NCI-H2227 treated with DMSO at 0.1 percent for 48 hours (cell line): ENCODE measurements at regions not wholly inside any gene's neighbourhood (a gene's known extent, or its start where the extent isn't known, plus 50 kb on each side); places are given as distances from the start of the nearest gene placed in this dataset.
"Not testable (repeated sequence)": the region's sequence is repeated elsewhere in the genome, so short reads cannot be mapped to it uniquely, and the experiment has no call there.

Source experiments
- DNase-seq: peaks from one replicate; lab custom pipeline; 2025; lab: John Stamatoyannopoulos, UW

- DNase-seq = no peak
Observed at GRCh38 chr3:159870723-159871122, 117.9 kb upstream of the IL12A start.

DNA sequence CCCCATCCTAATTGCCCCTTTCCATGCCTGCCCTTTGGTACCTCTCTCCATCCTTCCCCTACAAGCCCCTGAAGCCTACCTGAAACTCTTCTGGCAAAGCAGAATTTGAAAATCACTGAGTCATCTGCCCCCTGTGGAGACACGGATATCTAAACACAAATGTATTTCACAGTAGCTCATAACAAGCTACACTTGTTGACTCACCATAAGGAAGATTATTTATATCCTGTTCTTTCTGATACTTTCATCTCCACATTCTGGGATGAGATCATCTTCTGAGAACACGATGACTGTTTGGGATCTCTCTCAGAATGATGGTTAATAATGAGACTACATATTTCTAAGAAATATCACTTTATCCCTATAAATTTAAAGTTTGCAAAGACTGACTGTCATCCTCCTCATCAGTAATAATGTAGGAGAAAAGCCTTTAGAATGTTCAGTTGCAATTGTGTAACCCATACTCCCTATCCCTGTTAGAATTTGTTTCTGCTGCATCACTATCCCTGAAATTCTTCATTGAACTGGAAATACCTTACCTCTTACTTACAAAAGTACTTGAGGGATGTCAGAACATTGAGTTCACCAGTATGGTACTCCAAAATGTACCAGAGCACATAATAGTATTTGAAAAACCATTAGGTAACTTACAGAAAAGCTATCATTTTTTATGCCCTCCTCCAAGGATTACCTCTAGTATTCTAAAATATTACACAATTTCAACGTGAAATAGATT, 116.1 kb upstream of the IL12A start:
- DNase-seq = no peak

- DNase-seq = no peak
Observed at GRCh38 chr3:159875116-159875515, 113.5 kb upstream of the IL12A start.

DNA sequence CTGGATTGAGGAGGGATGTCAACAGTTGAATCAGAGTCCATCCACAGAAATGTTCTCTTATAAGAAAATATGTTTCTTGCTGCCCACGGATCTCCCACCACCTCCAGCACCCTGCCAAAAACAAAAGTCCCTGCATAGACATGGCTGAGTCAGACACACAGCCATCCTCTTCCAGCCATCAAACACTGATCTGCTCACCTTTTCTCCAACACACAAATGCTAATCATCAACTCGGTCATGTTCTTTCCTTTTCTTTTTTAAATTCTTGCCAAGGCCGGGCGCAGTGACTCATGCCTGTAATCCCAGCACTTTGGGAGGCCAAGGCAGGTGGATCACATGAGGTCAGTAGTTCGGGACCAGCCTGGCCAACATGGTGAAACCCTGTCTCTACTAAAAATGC, 110.7 kb upstream of the IL12A start:
- no peak for DNase-seq

DNA sequence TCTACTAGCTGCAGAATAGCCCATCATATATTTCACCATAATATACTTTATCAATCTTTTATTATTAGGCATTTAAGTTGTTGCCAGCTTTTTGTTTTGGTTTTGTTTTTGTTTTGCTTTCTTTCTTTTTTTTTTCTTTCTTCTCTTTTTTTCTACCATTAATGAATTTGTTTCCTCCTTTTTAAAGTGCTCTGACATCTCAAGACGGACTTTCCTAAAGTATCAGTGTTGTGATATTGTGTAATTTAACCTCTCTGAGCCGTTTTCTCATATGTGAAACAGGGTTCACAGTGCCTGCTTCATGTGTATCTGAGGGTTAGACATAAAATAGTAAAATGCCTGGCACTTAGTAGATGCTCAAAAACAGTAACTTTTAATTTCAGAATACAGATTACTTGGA, 109.5 kb upstream of the IL12A start:
- no peak for DNase-seq

- DNase-seq = no peak
Observed at GRCh38 chr3:159879598-159879997, 109.0 kb upstream of the IL12A start.

GRCh38 chr3:159881208-159881607, 107.4 kb upstream of the IL12A start:
- no peak for DNase-seq

- no peak for DNase-seq
Observed at GRCh38 chr3:159881828-159882309, 106.8 kb upstream of the IL12A start.

GRCh38 chr3:159882367-159882766, 106.3 kb upstream of the IL12A start:
- DNase-seq = no peak

- peak; percentile 46 for DNase-seq
Observed at GRCh38 chr3:159882790-159883779, 105.5 kb upstream of the IL12A start.

GRCh38 chr3:159884661-159885402, 103.8 kb upstream of the IL12A start:
- DNase-seq = peak; percentile 21

- no peak for DNase-seq
Observed at GRCh38 chr3:159886050-159886449, 102.6 kb upstream of the IL12A start.

- DNase-seq = not testable (repeated sequence)
Observed at GRCh38 chr3:159886530-159886929, 102.1 kb upstream of the IL12A start.

DNA sequence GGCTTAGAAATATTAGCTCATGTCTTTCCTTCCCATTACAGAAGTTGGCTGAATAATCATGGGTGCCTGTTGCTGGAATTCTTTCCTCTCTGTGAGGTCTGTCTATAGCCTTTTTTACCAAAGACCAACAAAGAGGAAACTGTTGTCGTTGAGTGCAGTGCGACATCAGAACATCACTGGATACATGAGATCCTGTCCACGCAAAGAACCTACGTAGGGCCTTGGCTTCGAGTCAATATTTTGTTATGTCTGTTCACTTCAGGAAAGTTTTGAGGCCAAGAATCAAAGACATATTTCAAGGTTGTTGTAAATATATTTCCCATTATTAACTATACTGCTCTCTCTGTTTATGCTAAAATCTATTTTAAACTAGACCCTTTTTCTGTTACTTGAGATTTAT, 101.5 kb upstream of the IL12A start:
- no peak for DNase-seq

- no peak for DNase-seq
Observed at GRCh38 chr3:159887911-159888310, 100.7 kb upstream of the IL12A start.

- no peak for DNase-seq
Observed at GRCh38 chr3:159892171-159892795, 96.4 kb upstream of the IL12A start.

DNA sequence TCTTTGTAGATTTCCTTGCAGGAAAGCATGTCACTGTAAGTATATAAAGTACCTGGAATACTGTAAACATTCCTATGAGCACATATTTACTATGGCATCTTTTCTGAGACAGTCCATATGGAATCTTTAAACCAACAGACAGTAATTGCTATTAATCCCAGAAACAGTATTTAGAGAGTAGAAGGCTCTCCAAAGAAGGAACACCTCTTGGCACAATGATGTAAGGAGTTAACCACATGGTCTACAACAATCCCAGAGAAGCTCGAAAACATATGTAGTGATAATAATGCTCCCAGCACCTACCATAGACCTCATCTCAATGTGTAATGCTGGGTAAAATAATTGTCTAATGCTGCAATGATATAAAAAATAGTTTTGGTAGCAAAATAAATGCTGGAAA, 95.8 kb upstream of the IL12A start:
- no peak for DNase-seq

- DNase-seq = no peak
Observed at GRCh38 chr3:159894386-159894785, 94.2 kb upstream of the IL12A start.

DNA sequence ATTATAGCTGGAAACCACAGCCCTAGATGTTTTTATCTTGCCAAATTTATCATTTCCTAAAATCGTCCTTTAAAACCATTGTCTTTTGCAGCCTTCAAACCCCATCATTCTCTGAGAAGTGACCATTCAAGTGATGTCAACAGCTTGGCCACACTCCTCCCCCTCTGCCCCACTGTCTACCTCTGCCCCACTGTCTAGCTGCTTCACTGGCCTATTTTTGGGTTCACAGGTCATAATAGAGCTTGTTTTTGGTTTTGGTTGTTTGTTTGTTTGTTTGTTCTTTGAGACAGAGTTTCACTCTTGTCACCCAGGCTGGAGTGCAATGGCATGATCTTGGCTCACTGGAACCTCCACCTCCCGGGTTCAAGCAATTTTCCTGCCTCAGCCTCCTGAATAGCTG, 93.2 kb upstream of the IL12A start:
- DNase-seq = no peak

DNA sequence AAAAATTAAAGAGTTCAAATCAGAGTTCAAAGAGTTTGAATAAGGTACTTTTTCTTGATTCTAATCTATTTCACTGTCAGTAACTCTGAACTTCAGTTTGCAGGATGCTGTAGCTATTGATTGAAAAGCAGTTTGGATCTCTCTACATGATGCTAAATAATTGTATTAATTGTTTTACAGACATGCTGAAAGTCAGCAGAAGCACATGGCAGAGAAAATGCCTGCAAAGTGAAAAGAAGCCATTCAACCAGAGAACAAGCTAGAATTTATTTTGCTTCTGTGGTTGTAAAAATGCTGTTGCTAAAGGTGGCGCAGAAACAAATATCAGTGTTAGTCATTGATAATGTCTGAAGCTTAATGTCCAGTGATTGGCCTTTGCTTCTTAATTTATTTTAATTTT, 92.1 kb upstream of the IL12A start:
- no peak for DNase-seq

DNA sequence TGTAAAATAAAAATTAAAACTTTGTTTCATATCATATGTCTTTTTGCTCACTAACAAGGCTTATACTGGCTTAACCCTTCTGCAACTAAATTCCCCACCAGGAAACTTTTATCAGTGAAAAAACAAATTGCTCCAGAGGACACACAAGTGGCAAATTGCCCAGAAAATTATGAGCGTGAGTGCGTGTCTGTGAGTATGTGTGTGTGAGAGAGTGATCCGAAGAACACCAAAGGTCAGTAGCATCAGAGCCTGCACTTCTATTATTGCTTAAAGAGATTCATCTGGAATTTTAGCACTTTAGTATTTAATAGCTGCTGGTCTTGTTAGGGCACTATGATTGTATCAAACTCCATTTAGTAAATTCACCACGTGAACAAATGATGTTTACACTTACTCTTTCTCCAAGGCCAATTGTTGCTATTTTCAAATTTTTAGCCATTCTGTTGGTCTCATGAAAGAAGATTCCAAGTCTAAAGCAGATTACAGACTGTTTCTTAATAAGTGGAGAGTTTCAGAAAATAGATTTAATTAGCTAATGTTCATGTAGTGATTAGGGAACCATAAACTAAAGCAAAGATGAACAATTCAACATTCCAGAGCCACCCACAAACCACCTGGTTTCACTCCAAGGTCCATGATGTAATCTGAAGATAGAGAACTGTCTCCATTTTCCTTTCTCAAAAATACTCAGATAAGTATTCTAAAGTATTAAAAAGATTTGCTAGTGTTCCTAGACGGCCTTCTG, 91.1 kb upstream of the IL12A start:
- DNase-seq = no peak
